ENCODE measurements at regions not wholly inside any gene's neighbourhood (a gene's known extent, or its start where the extent isn't known, plus 50 kb on each side); places are given as distances from the start of the nearest gene placed in this dataset.

DNA sequence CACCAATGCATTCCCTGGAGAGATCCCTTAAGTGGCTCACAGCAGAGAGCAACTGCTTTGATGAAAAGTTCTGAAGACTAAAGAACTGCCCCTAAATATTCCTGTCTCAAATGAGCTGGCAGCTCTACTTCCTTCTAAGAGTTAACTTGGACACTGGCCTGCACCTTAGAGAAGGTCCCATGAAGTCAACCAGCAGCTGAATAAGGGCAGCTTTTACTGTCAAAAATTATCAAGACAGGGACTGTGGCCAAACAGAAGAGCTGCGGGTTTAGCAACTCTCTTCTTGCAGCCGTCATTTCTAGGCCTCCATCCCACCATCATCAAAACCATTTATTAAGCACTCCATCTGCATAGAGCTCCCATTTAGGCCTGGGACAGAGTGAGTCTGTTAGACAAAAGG is 491.1 kb upstream of the TSHZ3 start:
- Histone ChIP-seq H3K9me3 (ENCODE audit: insufficient read depth, low read depth, low read length) (no peaks in the 10 kb centered on the region), H3K27ac (ENCODE audit: low read depth, low read length) (no peak overlapping the region), H3K9ac (ENCODE audit: low read length) (no peak overlapping the region), H3K27me3 (ENCODE audit: insufficient read depth, low read length) (no peaks in the 10 kb centered on the region), H3K79me2 (ENCODE audit: insufficient read depth, low read length) (no peaks in the 10 kb centered on the region), H3K4me2 (ENCODE audit: low read length) (no peak overlapping the region), H2AFZ (ENCODE audit: low read depth, low read length) (no peak overlapping the region), H3K4me3 (ENCODE audit: insufficient read depth, low read depth, low read length) (no peak overlapping the region), H3K4me1 (ENCODE audit: insufficient read depth, low read length) (no peaks in the 10 kb centered on the region), H3K36me3 (ENCODE audit: insufficient read depth, low read length) (no peaks in the 10 kb centered on the region), H4K20me1 (ENCODE audit: insufficient read depth, low read length) (no peaks in the 10 kb centered on the region)
- H3K36me3 Mint-ChIP-seq (ENCODE audit: low read depth, unreplicated experiment): peaks cover 3% of the 10 kb centered on the region
- TF ChIP-seq, protein P1, sequence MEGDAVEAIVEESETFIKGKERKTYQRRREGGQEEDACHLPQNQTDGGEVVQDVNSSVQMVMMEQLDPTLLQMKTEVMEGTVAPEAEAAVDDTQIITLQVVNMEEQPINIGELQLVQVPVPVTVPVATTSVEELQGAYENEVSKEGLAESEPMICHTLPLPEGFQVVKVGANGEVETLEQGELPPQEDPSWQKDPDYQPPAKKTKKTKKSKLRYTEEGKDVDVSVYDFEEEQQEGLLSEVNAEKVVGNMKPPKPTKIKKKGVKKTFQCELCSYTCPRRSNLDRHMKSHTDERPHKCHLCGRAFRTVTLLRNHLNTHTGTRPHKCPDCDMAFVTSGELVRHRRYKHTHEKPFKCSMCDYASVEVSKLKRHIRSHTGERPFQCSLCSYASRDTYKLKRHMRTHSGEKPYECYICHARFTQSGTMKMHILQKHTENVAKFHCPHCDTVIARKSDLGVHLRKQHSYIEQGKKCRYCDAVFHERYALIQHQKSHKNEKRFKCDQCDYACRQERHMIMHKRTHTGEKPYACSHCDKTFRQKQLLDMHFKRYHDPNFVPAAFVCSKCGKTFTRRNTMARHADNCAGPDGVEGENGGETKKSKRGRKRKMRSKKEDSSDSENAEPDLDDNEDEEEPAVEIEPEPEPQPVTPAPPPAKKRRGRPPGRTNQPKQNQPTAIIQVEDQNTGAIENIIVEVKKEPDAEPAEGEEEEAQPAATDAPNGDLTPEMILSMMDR (IDR thresholded peaks at IDR 0.05; ENCODE audit: insufficient read depth, low read depth, low read length): no peak
- no peak for TF ChIP-seq EZH2 (IDR thresholded peaks at IDR 0.05; ENCODE audit: insufficient read depth, low read length)
- H3K27me3 Mint-ChIP-seq (ENCODE audit: low read depth, unreplicated experiment): peaks cover 11% of the 10 kb centered on the region
- H3K4me1 Mint-ChIP-seq (ENCODE audit: low read depth, unreplicated experiment): no peaks in the 10 kb centered on the region
- no peak overlapping the region for H3K27ac Mint-ChIP-seq (ENCODE audit: unreplicated experiment)
- H3K9me3 Mint-ChIP-seq (ENCODE audit: unreplicated experiment): peaks cover 7% of the 10 kb centered on the region
- FAIRE-seq (no peak), DNase-seq (ENCODE audit: low read depth) (no peak)
- H3K4me3 Mint-ChIP-seq (ENCODE audit: unreplicated experiment): no peak overlapping the region

DNA sequence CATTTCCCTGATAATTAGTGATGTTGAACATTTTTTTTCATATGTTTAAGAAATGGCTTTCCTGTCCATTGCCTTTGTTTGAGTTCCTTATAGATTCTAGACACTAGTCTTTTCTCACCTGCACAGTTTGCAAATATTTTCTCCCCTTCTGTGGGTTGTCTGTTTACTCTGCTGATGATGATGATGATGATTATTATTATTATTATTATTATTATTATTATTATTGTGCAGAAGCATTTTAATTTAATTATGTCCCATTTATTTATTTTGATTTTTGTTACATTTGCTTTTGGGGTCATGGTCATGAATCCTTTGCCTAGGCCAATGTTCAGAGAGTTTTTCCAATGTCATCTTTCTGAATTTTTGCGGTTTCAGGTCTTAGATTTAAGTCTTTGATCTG is 492.5 kb upstream of the TSHZ3 start:
- Histone ChIP-seq H3K36me3 (ENCODE audit: insufficient read depth, low read length) (no peaks in the 10 kb centered on the region), H3K4me1 (ENCODE audit: insufficient read depth, low read length) (no peaks in the 10 kb centered on the region), H2AFZ (ENCODE audit: low read depth, low read length) (no peak overlapping the region), H3K4me2 (ENCODE audit: low read length) (no peak overlapping the region), H4K20me1 (ENCODE audit: insufficient read depth, low read length) (no peaks in the 10 kb centered on the region), H3K27ac (ENCODE audit: low read depth, low read length) (no peak overlapping the region), H3K4me3 (ENCODE audit: insufficient read depth, low read depth, low read length) (no peak overlapping the region), H3K27me3 (ENCODE audit: insufficient read depth, low read length) (no peaks in the 10 kb centered on the region), H3K79me2 (ENCODE audit: insufficient read depth, low read length) (no peaks in the 10 kb centered on the region), H3K9me3 (ENCODE audit: insufficient read depth, low read depth, low read length) (no peaks in the 10 kb centered on the region), H3K9ac (ENCODE audit: low read length) (no peak overlapping the region)
- no peak overlapping the region for H3K27ac Mint-ChIP-seq (ENCODE audit: unreplicated experiment)
- no peak for DNase-seq (ENCODE audit: low read depth)
- peaks cover 3% of the 10 kb centered on the region for H3K36me3 Mint-ChIP-seq (ENCODE audit: low read depth, unreplicated experiment)
- TF ChIP-seq EZH2 (IDR thresholded peaks at IDR 0.05; ENCODE audit: insufficient read depth, low read length): no peak
- TF ChIP-seq, protein P1 (IDR thresholded peaks at IDR 0.05; ENCODE audit: insufficient read depth, low read depth, low read length): no peak
- no peak overlapping the region for H3K4me3 Mint-ChIP-seq (ENCODE audit: unreplicated experiment)
- H3K9me3 Mint-ChIP-seq (ENCODE audit: unreplicated experiment): peaks cover 7% of the 10 kb centered on the region
- no peaks in the 10 kb centered on the region for H3K4me1 Mint-ChIP-seq (ENCODE audit: low read depth, unreplicated experiment)
- H3K27me3 Mint-ChIP-seq (ENCODE audit: low read depth, unreplicated experiment): peaks cover 11% of the 10 kb centered on the region
- no peak for FAIRE-seq

DNA sequence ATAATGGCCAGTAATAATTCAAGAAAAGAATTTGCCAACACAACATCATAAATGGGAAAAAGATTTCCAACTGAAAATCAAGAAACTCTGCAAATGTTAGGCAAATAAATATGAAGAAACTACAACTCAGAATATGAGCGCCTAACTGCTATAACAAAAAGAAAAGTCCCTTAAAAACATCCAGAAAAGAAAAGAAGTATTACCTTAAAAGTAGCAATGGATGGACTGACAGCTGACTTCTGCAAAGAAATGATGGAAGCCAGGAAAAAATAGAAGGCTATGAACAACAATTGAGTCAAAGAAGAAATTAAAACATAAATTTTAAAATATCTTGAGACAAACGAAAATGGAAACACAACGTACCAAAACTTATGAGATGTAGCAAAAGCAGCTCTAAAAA is 482.3 kb upstream of the ZNF507 start:
- no peaks in the 10 kb centered on the region for H3K9me3 ChIP-seq (ENCODE audit: insufficient read depth, low read depth, low read length)
- no peak for FAIRE-seq

More for the DNA sequence above, 482.3 kb upstream of the ZNF507 start:
- Histone ChIP-seq H3K27ac (ENCODE audit: low read depth, low read length) (no peak overlapping the region), H3K4me2 (ENCODE audit: low read length) (no peak overlapping the region), H2AFZ (ENCODE audit: low read depth, low read length) (no peak overlapping the region), H4K20me1 (ENCODE audit: insufficient read depth, low read length) (no peaks in the 10 kb centered on the region), H3K4me1 (ENCODE audit: insufficient read depth, low read length) (no peaks in the 10 kb centered on the region), H3K4me3 (ENCODE audit: insufficient read depth, low read depth, low read length) (no peak overlapping the region), H3K9ac (ENCODE audit: low read length) (no peak overlapping the region), H3K27me3 (ENCODE audit: insufficient read depth, low read length) (no peaks in the 10 kb centered on the region), H3K79me2 (ENCODE audit: insufficient read depth, low read length) (no peaks in the 10 kb centered on the region), H3K36me3 (ENCODE audit: insufficient read depth, low read length) (no peaks in the 10 kb centered on the region)
- no peak overlapping the region for H3K4me3 Mint-ChIP-seq (ENCODE audit: unreplicated experiment)
- no peaks in the 10 kb centered on the region for H3K27me3 Mint-ChIP-seq (ENCODE audit: low read depth, unreplicated experiment)
- peaks cover 22% of the 10 kb centered on the region for H3K9me3 Mint-ChIP-seq (ENCODE audit: unreplicated experiment)
- no peaks in the 10 kb centered on the region for H3K36me3 Mint-ChIP-seq (ENCODE audit: low read depth, unreplicated experiment)
- DNase-seq (ENCODE audit: low read depth): no peak
- TF ChIP-seq EZH2 (IDR thresholded peaks at IDR 0.05; ENCODE audit: insufficient read depth, low read length): no peak
- TF ChIP-seq, protein P1 (IDR thresholded peaks at IDR 0.05; ENCODE audit: insufficient read depth, low read depth, low read length): no peak
- H3K27ac Mint-ChIP-seq (ENCODE audit: unreplicated experiment): no peak overlapping the region
- H3K4me1 Mint-ChIP-seq (ENCODE audit: low read depth, unreplicated experiment): no peaks in the 10 kb centered on the region

Data from astrocyte (in vitro differentiated cells and primary cell).